ENCODE measurements at regions not wholly inside any gene's neighbourhood (a gene's known extent, or its start where the extent isn't known, plus 50 kb on each side); places are given as distances from the start of the nearest gene placed in this dataset.
A peak's percentile ranks its signal among the peaks of the same experiment; 100 is the strongest.

GRCh38 chr10:128969551-128969950 lies 497.5 kb upstream of the MGMT start:
- Histone ChIP-seq H3K9me3 (peaks cover 9% of the 10 kb centered on the region; the same call in 1 of the 2 replicates), H3K4me1 (peaks cover 13% of the 10 kb centered on the region; the same call in 1 of the 2 replicates), H3K36me3 (no peaks in the 10 kb centered on the region), H3K9ac (no peak overlapping the region), H3K27me3 (no peaks in the 10 kb centered on the region), H4K20me1 (no peaks in the 10 kb centered on the region), H3K27ac (no peak overlapping the region), H3K4me3 (no peak overlapping the region), H3K4me2 (no peak overlapping the region)
- no peak for TF ChIP-seq Cebpa-rat (IDR thresholded peaks at IDR 0.05)

- no peak overlapping the region for H3K27ac ChIP-seq
- no peak overlapping the region for H3K4me3 ChIP-seq
- peak overlapping the region; percentile 8; the same call in 1 of the 2 replicates for H3K4me2 ChIP-seq
- H3K27me3 ChIP-seq = no peaks in the 10 kb centered on the region
- no peak overlapping the region for H3K9ac ChIP-seq
- H3K4me1 ChIP-seq = peaks cover 13% of the 10 kb centered on the region; the same call in 1 of the 2 replicates
- no peak for TF ChIP-seq Cebpa-rat (IDR thresholded peaks at IDR 0.05)
- H4K20me1 ChIP-seq = no peaks in the 10 kb centered on the region
- no peaks in the 10 kb centered on the region for H3K36me3 ChIP-seq
- no peaks in the 10 kb centered on the region for H3K9me3 ChIP-seq
Measured at GRCh38 chr10:128971374-128972035, 495.5 kb upstream of the MGMT start.

GRCh38 chr10:128972036-128972405 lies 495.0 kb upstream of the MGMT start:
- H4K20me1 ChIP-seq = no peaks in the 10 kb centered on the region
- no peaks in the 10 kb centered on the region for H3K9me3 ChIP-seq
- H3K4me1 ChIP-seq = peaks cover 13% of the 10 kb centered on the region; the same call in 1 of the 2 replicates
- no peak for TF ChIP-seq Cebpa-rat (IDR thresholded peaks at IDR 0.05)
- peak overlapping the region; percentile 8; the same call in 1 of the 2 replicates for H3K4me2 ChIP-seq
- no peak overlapping the region for H3K9ac ChIP-seq
- no peaks in the 10 kb centered on the region for H3K27me3 ChIP-seq
- no peak overlapping the region for H3K4me3 ChIP-seq
- no peaks in the 10 kb centered on the region for H3K36me3 ChIP-seq
- H3K27ac ChIP-seq = no peak overlapping the region

GRCh38 chr10:128973221-128973620 lies 493.8 kb upstream of the MGMT start:
- no peak overlapping the region for H3K27ac ChIP-seq
- no peak overlapping the region for H3K9ac ChIP-seq
- H3K27me3 ChIP-seq = no peaks in the 10 kb centered on the region
- peaks cover 13% of the 10 kb centered on the region; the same call in 1 of the 2 replicates for H3K4me1 ChIP-seq
- no peaks in the 10 kb centered on the region for H4K20me1 ChIP-seq
- TF ChIP-seq Cebpa-rat (IDR thresholded peaks at IDR 0.05) = no peak
- no peaks in the 10 kb centered on the region for H3K36me3 ChIP-seq
- H3K4me3 ChIP-seq = no peak overlapping the region
- no peaks in the 10 kb centered on the region for H3K9me3 ChIP-seq
- H3K4me2 ChIP-seq = no peak overlapping the region

- 0 out of 2 replicates have a peak, but pooled peaks cover 5% of the 10 kb centered on the region for H3K9me3 ChIP-seq
- peaks cover 12% of the 10 kb centered on the region; the same call in 1 of the 2 replicates for H3K4me1 ChIP-seq
- H3K27me3 ChIP-seq = no peaks in the 10 kb centered on the region
Measured at GRCh38 chr10:128976856-128977255, 490.2 kb upstream of the MGMT start.

GRCh38 chr10:128978211-128978610 lies 488.8 kb upstream of the MGMT start:
- H3K4me2 ChIP-seq = no peak overlapping the region
- no peak for TF ChIP-seq Cebpa-rat (IDR thresholded peaks at IDR 0.05)
- H3K9ac ChIP-seq = no peak overlapping the region
- H3K9me3 ChIP-seq = 0 out of 2 replicates have a peak, but pooled peaks cover 5% of the 10 kb centered on the region
- H3K36me3 ChIP-seq = no peaks in the 10 kb centered on the region
- H3K27me3 ChIP-seq = no peaks in the 10 kb centered on the region
- H3K4me3 ChIP-seq = no peak overlapping the region
- no peaks in the 10 kb centered on the region for H3K4me1 ChIP-seq
- no peak overlapping the region for H3K27ac ChIP-seq
- H4K20me1 ChIP-seq = no peaks in the 10 kb centered on the region

More at GRCh38 chr10:128976856-128977255, 490.2 kb upstream of the MGMT start:
- Histone ChIP-seq H4K20me1 (no peaks in the 10 kb centered on the region), H3K27ac (no peak overlapping the region), H3K4me2 (no peak overlapping the region), H3K4me3 (no peak overlapping the region), H3K9ac (no peak overlapping the region), H3K36me3 (no peaks in the 10 kb centered on the region)
- TF ChIP-seq Cebpa-rat (IDR thresholded peaks at IDR 0.05) = no peak

- Histone ChIP-seq H3K27me3 (no peaks in the 10 kb centered on the region), H4K20me1 (no peaks in the 10 kb centered on the region)
Measured at GRCh38 chr10:128979405-128979804, 487.6 kb upstream of the MGMT start.

GRCh38 chr10:128981251-128981650 lies 485.8 kb upstream of the MGMT start:
- no peak for TF ChIP-seq Cebpa-rat (IDR thresholded peaks at IDR 0.05)
- Histone ChIP-seq H3K9ac (no peak overlapping the region), H3K9me3 (peaks cover 5% of the 10 kb centered on the region; the same call in 1 of the 2 replicates), H3K36me3 (no peaks in the 10 kb centered on the region), H3K4me1 (0 out of 2 replicates have a peak, but pooled peaks cover 5% of the 10 kb centered on the region), H3K27me3 (no peaks in the 10 kb centered on the region), H4K20me1 (no peaks in the 10 kb centered on the region), H3K4me3 (no peak overlapping the region), H3K4me2 (no peak overlapping the region), H3K27ac (no peak overlapping the region)

More at GRCh38 chr10:128979405-128979804, 487.6 kb upstream of the MGMT start:
- Histone ChIP-seq H3K4me3 (no peak overlapping the region), H3K9ac (no peak overlapping the region), H3K27ac (no peak overlapping the region), H3K9me3 (0 out of 2 replicates have a peak, but pooled peaks cover 5% of the 10 kb centered on the region), H3K4me2 (no peak overlapping the region), H3K36me3 (no peaks in the 10 kb centered on the region), H3K4me1 (0 out of 2 replicates have a peak, but pooled peaks cover 5% of the 10 kb centered on the region)
- TF ChIP-seq Cebpa-rat (IDR thresholded peaks at IDR 0.05) = no peak

GRCh38 chr10:128981881-128982615 lies 485.0 kb upstream of the MGMT start:
- no peak overlapping the region for H3K9ac ChIP-seq
- H3K9me3 ChIP-seq = peaks cover 5% of the 10 kb centered on the region; the same call in 1 of the 2 replicates
- H3K4me3 ChIP-seq = no peak overlapping the region
- TF ChIP-seq Cebpa-rat (IDR thresholded peaks at IDR 0.05) = no peak
- no peaks in the 10 kb centered on the region for H3K27me3 ChIP-seq
- 0 out of 2 replicates have a peak, but pooled peaks cover 5% of the 10 kb centered on the region for H3K4me1 ChIP-seq
- no peaks in the 10 kb centered on the region for H4K20me1 ChIP-seq
- no peak overlapping the region for H3K4me2 ChIP-seq
- H3K36me3 ChIP-seq = no peaks in the 10 kb centered on the region
- H3K27ac ChIP-seq = no peak overlapping the region

GRCh38 chr10:128982616-128982915 lies 484.5 kb upstream of the MGMT start:
- Histone ChIP-seq H3K4me1 (0 out of 2 replicates have a peak, but pooled peaks cover 5% of the 10 kb centered on the region), H3K9ac (no peak overlapping the region), H3K27ac (no peak overlapping the region), H3K9me3 (peaks cover 5% of the 10 kb centered on the region; the same call in 1 of the 2 replicates), H4K20me1 (no peaks in the 10 kb centered on the region), H3K36me3 (no peaks in the 10 kb centered on the region), H3K4me3 (no peak overlapping the region), H3K4me2 (no peak overlapping the region), H3K27me3 (no peaks in the 10 kb centered on the region)
- TF ChIP-seq Cebpa-rat (IDR thresholded peaks at IDR 0.05) = no peak
